ENCODE measurements at regions not wholly inside any gene's neighbourhood (a gene's known extent, or its start where the extent isn't known, plus 50 kb on each side); places are given as distances from the start of the nearest gene placed in this dataset.

- no peak for TF ChIP-seq CTCF (IDR thresholded peaks at IDR 0.05)
- TF ChIP-seq POLR2A (IDR thresholded peaks at IDR 0.05), result no peak
Observed at GRCh38 chr9:80013891-80014290, 442.1 kb downstream of the TLE4 start.

All from sigmoid colon (tissue), 3 donors.